Ramos (cell line): ENCODE measurements at regions not wholly inside any gene's neighbourhood (a gene's known extent, or its start where the extent isn't known, plus 50 kb on each side); places are given as distances from the start of the nearest gene placed in this dataset.

Source experiments
- in situ Hi-C: fragments of 300-500 bp; cut with MboI; formaldehyde crosslinking; loops from one replicate; pipeline ENCODE4 v1.14.3; 2022; ENCODE audit warnings: low sequenced_read_pairs; ENCODE audit not compliant: unreplicated experiment

DNA sequence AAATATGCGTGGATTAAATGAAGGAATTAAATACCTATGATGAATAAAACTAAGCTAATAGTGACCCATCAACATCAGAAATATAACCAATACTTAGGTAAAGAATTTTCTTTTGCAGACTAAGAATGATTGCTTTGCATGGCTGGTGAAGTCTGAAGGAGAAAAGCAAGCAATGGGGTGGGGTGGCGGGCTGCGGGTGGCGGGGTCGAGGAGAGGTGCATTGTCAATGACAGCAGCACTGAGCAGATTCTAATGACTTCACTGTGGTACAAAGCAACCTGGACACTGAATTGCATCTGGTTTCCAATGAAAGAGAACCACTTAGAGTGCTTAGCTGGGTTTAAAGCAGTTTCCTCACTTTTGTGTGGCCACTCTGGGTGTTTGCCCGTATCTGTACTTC, 171.5 kb upstream of the IL12A start:
- in situ Hi-C loops = loop anchor here (25.0 kb wide), 1 partner anchor 480 kb away; no protein-coding TSS in a partner anchor

DNA sequence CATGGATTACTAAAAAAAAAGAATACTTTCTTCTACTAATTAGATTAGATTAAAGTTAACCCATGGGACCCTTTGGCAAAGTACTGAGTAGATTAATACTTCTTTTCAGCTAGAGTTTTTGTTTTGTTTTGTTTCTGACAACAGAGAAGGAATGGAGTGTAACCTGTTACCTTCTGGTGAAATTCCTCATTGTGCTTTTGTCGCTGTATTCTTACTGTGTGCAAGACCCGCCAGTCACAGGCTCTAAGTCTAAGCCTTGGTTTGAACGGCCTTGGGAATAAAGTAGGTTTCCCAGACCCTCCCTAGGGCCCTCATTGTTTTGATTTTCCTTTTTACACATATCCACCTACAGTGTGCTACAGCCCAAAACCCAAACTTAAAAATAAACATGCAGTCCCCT, 171.1 kb upstream of the IL12A start:
- in situ Hi-C loops = loop anchor here (25.0 kb wide), 1 partner anchor 480 kb away; no protein-coding TSS in a partner anchor

GRCh38 chr3:159818399-159818798, 170.2 kb upstream of the IL12A start:
- in situ Hi-C loops = loop anchor here (25.0 kb wide), 1 partner anchor 481 kb away; no protein-coding TSS in a partner anchor

DNA sequence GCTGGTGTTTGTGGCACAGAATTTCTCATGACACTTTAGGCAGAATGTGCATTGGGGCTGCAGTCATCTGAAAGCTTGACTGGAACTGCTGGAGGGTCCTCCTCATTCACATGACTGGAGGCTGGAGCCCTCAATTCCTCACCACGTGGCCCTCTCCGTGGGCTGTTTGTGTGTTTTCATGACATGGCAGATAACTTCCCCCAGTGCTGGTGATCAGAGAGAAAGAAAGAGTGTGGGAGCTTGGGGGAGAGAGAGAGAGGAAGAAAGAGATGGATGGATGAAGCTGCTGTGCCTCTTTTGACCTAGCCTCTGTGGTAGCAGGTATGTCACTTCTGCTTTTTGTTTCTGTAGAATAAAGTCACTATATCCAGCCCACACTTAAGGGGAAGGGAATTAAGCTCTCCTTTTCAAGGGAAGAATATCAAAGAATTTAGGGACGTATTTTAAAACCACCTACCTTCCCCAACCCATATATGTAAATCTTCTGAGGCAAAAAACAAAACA, 169.6 kb upstream of the IL12A start:
- in situ Hi-C loops = loop anchor here (25.0 kb wide), 1 partner anchor 482 kb away; no protein-coding TSS in a partner anchor

DNA sequence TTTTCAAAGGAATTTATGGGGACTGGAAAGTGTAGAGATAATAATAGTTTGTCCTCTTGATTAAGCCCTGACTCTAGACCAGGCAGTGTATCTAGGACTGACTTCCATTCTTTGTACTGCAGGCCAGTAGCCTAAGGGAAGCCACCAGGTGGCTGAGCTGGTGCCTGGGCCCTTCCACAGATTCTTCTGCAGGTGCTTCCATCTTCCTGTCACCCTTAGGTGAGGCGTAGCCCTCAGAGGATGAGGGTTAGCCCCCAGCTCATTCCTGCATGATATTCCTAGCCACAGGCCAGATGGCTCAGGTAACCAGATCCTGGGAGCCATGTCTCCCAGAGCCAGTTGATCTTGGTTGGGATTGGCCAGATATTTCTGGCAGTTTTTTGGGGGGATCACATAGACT, 169.0 kb upstream of the IL12A start:
- in situ Hi-C loops = loop anchor here (25.0 kb wide), 1 partner anchor 482 kb away; no protein-coding TSS in a partner anchor

DNA sequence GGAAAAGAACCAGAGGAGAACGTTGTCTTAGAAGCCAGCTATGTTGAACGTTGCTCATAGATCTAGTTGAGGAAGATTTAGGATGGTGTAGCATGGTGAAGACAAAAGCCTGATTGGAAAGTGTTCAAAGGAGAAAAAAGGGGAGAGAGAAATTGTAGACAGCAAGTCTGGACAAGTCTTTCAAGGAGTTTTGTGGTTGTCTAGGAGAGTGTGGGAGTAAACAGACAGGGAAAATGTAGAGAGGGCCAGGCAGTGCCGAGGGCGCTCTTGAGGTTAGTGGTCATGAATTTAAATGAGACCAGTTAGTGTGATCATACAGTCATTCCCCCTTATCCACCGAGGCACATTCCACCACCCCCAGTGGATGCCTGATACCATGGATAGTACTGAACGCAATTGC, 167.5 kb upstream of the IL12A start:
- in situ Hi-C loops = loop anchor here (25.0 kb wide), 1 partner anchor 484 kb away; no protein-coding TSS in a partner anchor

DNA sequence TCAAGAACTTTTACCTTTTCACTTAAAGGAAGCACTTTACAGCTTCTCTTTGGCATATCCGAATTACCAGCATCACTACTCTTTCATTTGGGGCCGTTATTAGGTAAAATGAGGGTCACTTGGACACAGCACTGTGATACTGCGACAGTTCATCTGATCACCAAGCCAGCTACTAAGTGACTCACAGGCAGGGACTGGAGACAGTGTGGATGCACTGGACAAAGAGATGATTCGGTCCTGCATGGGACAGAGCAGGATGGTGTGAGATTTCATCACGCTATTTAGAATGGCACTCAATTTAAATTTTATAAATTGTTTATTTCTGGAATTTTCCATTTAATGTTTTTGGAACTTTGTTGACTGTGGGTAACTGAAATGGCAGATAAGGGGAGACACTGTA, 166.9 kb upstream of the IL12A start:
- in situ Hi-C loops = loop anchor here (25.0 kb wide), 1 partner anchor 484 kb away; no protein-coding TSS in a partner anchor

GRCh38 chr3:159823780-159824179, 164.9 kb upstream of the IL12A start:
- in situ Hi-C loops = loop anchor here (25.0 kb wide), 1 partner anchor 486 kb away; no protein-coding TSS in a partner anchor

- in situ Hi-C loops = loop anchor here (25.0 kb wide), 1 partner anchor 487 kb away; no protein-coding TSS in a partner anchor
Measured at GRCh38 chr3:159824333-159824732, 164.3 kb upstream of the IL12A start.

DNA sequence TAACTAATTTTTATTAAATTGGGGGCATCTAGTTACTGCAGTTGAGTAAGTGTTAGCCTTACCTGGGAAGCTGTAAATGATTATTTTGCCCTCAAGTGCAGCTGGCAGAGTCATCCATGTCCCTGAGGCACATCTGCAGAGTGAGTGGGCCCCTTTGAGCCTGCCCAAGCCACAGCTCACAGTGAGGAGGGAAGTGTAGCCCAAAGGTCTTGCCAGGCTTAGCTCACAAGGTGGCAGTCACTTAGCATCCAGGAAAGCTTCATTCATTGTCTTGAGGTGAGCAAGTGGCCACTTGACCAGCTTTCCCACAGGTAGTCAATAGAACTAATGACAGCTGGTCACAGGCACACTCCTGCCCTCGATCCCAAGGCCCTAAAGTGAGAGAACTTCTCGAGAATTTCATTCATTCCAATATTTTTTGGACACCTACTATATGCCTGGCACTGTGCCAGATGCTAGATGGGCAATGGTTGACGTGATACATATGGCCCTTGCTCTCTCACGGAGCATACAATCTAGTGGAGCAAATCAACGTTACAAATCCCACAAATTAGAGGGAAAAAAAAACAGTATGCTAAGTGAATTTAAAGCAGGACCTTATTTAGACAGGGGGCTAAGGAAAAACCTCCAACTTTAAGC, 163.3 kb upstream of the IL12A start:
- in situ Hi-C loops = no loop called here

DNA sequence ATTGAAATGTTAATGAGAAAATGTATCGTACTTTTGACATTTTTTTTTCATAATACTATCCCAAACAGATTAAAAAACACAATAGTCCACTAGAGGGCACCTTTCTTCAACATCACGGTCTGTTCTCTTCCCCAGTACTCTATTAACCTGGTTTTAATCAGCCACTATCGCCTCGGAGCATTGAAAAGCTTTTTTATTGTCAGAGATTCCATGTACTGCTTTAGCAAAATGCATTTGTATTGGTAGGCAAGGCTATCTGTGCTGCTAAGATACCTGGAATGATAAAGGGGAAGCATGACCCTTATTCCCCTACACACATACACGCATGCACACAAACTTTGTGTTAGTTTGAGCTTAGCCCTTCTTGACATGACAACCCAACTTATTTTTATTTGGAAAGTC, 160.1 kb upstream of the IL12A start:
- in situ Hi-C loops = no loop called here

- in situ Hi-C loops = no loop called here
Measured at GRCh38 chr3:159829056-159829455, 159.6 kb upstream of the IL12A start.

DNA sequence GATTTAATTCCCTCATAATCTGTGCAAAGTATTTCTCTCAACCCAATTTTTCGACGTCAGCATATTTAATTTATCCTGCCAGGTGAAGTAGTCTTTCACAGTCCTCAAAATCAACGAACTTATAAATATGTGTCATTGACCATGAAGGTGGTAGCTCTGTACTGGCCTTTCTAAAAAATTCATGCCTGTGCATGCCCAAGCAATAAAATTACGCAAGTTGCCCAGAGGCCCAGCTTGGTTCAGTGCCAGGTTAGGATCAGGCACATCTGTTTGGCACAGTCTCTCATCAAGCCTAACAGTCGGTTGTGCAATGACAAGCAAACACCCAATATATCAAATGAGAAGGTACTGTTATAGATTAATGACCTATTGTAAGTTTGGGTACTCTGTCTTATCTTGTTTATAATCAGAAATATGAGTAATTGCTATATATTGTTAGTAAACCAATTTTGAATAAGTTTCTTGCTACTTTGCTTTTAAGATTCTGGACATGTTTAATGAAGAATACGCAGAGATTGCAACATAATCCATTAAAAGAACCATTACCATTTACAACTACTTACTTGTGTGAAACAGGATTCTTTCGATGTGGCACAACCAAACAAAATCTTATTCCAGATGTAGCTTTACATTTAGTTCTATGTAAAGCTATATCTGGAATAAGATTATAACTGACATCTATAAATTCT, 159.0 kb upstream of the IL12A start:
- in situ Hi-C loops = no loop called here

DNA sequence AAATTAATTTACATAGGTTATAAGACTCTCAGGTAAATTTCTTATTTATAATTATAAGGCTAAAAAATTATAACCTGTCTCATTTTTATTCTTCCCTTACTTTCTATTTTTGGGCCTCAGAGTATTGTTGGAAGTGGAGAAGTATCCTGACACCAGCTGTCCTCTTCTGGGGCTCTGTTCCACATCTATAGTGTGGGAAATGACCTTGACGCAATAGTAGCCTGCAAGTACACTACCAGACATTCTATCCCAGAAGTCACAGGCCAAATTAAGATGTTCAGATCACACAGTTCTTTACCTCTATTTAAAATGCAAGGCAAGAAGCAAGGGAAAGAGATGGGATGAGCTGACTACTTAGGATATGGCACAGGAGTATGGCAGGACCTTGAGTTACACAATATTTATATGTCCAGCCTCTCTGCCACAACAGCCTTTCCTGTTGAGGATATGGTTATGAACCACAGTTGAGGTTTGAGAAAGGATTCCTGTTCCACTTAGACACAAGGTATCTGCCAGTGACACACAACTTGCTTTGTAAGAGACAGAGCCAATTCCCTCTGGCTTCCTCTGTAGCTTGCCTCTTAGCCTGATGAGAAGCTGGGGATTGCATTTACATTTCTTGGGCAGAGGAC, 158.0 kb upstream of the IL12A start:
- in situ Hi-C loops = no loop called here

DNA sequence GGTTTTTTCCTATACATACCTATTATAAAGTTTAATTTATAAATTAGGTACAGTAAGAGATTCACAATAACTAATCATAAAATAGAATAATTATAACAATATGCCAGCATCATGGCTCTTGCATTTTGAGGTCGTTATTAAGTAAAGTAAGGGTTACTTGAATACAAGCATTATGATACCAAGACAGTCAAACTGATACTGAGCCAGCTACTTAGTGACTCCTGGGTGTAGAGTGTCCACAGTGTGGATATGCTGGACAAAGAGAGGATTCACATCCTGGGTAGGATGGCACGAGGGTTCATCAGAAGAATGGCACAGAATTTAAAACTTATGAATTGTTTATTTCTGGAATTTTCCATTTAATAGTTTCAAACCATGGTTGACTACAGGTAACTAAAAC, 157.2 kb upstream of the IL12A start:
- in situ Hi-C loops = no loop called here

- in situ Hi-C loops = no loop called here
Measured at GRCh38 chr3:159832024-159832423, 156.6 kb upstream of the IL12A start.

DNA sequence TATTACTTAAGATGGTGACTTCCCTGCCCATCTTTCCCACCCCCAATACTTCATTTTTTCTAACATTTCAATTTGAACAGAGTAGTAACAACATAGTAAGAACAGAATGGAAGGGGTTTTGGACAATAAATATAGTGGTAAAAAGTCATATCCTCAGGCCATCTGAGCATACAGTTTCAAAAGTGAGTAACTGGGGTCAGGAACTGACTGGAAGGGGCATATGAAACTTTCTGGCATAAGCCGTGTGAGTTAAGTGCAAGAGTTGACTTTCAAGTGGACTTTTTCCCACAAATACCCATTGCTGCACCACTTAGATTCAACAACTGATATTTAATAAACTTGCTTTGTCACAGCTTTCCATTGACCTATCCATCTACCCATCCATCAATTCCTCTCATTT, 153.5 kb upstream of the IL12A start:
- in situ Hi-C loops = no loop called here

GRCh38 chr3:159837725-159838124, 150.9 kb upstream of the IL12A start:
- in situ Hi-C loops = no loop called here

DNA sequence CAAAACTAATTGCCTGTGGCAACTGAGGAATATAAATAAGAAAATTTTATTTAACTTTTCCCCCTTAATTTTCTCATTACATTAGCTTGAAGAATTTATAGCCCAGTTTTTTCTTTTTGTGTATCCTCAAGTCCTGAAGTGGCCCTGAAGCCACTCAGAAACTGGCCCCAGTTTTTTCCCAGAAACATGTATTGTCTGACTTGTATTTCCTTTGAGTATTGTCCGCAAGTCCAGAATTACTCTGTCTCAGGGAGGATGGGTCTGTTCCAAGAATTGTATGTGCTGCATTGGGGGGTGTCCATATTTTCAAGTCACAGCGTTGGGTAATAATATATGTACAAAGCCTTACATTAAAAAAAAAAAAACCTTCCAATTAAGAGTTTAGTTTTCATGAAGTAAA, 149.7 kb upstream of the IL12A start:
- in situ Hi-C loops = no loop called here

DNA sequence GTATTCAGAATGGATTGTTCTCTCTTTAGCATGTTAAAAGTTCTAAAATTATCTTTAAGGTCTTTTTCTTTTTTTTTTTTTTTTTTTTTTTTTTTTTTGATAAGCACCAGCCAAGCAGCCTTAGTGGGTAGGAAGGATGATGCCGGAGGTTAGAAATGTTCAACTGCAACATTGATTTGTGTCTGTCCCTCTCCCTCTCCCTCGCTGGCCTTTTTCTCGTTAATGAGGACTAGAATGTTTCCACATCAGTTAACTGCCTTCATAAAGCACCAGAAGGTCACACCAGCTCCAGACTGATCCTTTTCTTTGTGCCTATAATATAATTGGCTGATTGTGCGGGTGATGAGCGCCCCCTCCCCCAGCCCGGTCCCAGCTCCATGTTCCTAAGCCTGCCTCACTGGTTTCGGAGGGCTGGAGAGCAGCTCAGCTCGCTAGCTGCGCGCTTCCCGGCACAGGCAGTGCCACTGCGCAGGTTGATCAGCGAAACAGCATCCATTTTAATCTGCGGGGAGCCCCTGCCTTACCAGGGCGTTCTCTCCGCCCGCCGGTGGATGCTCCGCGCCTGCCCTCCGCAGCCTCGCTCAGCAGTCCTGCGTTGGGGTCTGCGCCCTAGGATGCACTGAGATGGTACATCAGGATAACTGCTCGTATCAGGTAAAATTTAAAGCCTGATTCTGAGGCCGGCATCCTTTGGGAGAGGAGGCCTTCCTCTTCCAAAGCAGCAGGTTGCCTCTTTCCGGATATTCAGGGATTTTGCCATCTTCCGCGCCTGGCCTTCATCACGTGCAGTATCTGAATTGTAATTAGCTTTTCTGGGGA, 148.9 kb upstream of the IL12A start, which contains the start of gene SCHIP1:
Gene SCHIP1 (plus strand): TSS at position 301 of the 819 bp plus-strand sequence.
- in situ Hi-C loops = no loop called here
